ENCODE measurements at regions not wholly inside any gene's neighbourhood (a gene's known extent, or its start where the extent isn't known, plus 50 kb on each side); places are given as distances from the start of the nearest gene placed in this dataset.

- Mint-ChIP-seq H3K27ac (no peak overlapping the region), H3K4me3 (no peak overlapping the region), H3K9me3 (no peaks in the 10 kb centered on the region), H3K27me3 (ENCODE audit: low read depth, poor library complexity) (no peaks in the 10 kb centered on the region), H3K4me1 (no peaks in the 10 kb centered on the region), H3K36me3 (ENCODE audit: low read depth) (no peaks in the 10 kb centered on the region)
- no peak for DNase-seq
- TF ChIP-seq CTCF (IDR thresholded peaks at IDR 0.05) = no peak
Observed at GRCh38 chr1:101145449-101145820, 91.4 kb upstream of the S1PR1 start.

GRCh38 chr1:101144671-101145448 is 92.0 kb upstream of the S1PR1 start:
- no peaks in the 10 kb centered on the region for H3K27me3 Mint-ChIP-seq (ENCODE audit: low read depth, poor library complexity)
- no peak for DNase-seq
- no peaks in the 10 kb centered on the region for H3K9me3 Mint-ChIP-seq
- no peaks in the 10 kb centered on the region for H3K36me3 Mint-ChIP-seq (ENCODE audit: low read depth)
- no peak for TF ChIP-seq CTCF (IDR thresholded peaks at IDR 0.05)
- H3K4me1 Mint-ChIP-seq = no peaks in the 10 kb centered on the region
- no peak overlapping the region for H3K27ac Mint-ChIP-seq
- H3K4me3 Mint-ChIP-seq = no peak overlapping the region

GRCh38 chr1:101142244-101142643 is 94.6 kb upstream of the S1PR1 start:
- Mint-ChIP-seq H3K27ac (no peak overlapping the region), H3K4me3 (no peak overlapping the region), H3K4me1 (no peaks in the 10 kb centered on the region), H3K9me3 (no peaks in the 10 kb centered on the region), H3K27me3 (ENCODE audit: low read depth, poor library complexity) (no peaks in the 10 kb centered on the region), H3K36me3 (ENCODE audit: low read depth) (no peaks in the 10 kb centered on the region)
- no peak for DNase-seq
- no peak for TF ChIP-seq CTCF (IDR thresholded peaks at IDR 0.05)

- no peak for DNase-seq
- Mint-ChIP-seq H3K4me3 (no peak overlapping the region), H3K27me3 (ENCODE audit: low read depth, poor library complexity) (no peaks in the 10 kb centered on the region), H3K36me3 (ENCODE audit: low read depth) (no peaks in the 10 kb centered on the region), H3K4me1 (peaks cover 8% of the 10 kb centered on the region), H3K9me3 (no peaks in the 10 kb centered on the region), H3K27ac (no peak overlapping the region)
- no peak for TF ChIP-seq CTCF (IDR thresholded peaks at IDR 0.05)
Observed at GRCh38 chr1:101141376-101141775, 95.4 kb upstream of the S1PR1 start.

GRCh38 chr1:101139821-101140718 is 96.7 kb upstream of the S1PR1 start:
- no peaks in the 10 kb centered on the region for H3K9me3 Mint-ChIP-seq
- H3K27ac Mint-ChIP-seq = no peak overlapping the region
- peaks cover 11% of the 10 kb centered on the region for H3K4me1 Mint-ChIP-seq
- H3K4me3 Mint-ChIP-seq = no peak overlapping the region
- no peaks in the 10 kb centered on the region for H3K27me3 Mint-ChIP-seq (ENCODE audit: low read depth, poor library complexity)
- no peaks in the 10 kb centered on the region for H3K36me3 Mint-ChIP-seq (ENCODE audit: low read depth)
- TF ChIP-seq CTCF (IDR thresholded peaks at IDR 0.05) = no peak
- DNase-seq = no peak

All from nephron progenitor cell (in vitro differentiated cells).